Upper lobe of right lung (tissue), 1 donor: ENCODE measurements at regions not wholly inside any gene's neighbourhood (a gene's known extent, or its start where the extent isn't known, plus 50 kb on each side); places are given as distances from the start of the nearest gene placed in this dataset.

ENCODE experiments used
- ATAC-seq: fragments of 200-7000 bp; cut with Tn5 transposase; one replicate; pipeline ENCODE4 v1.9.1; 2020; ENCODE audit warnings: mild to moderate bottlenecking, moderate library complexity
- DNase-seq: peaks from one replicate; pipeline ENCODE4 v3.0.0-alpha.2; 2020
- H3K27ac ChIP-seq: fragments of 200-600 bp; one replicate; pipeline ENCODE4 v1.8.0; 2022
- H3K27me3 ChIP-seq: fragments of 200-600 bp; one replicate; pipeline ENCODE4 v1.8.0; 2022; ENCODE audit warnings: mild to moderate bottlenecking
- H3K36me3 ChIP-seq: fragments of 200-600 bp; one replicate; pipeline ENCODE4 v1.8.0; 2022
- H3K4me1 ChIP-seq: fragments of 200-600 bp; one replicate; pipeline ENCODE4 v1.8.0; 2022
- H3K4me3 ChIP-seq: fragments of 200-600 bp; one replicate; pipeline ENCODE4 v1.8.0; 2022; ENCODE audit warnings: mild to moderate bottlenecking
- H3K9me3 ChIP-seq: fragments of 200-600 bp; one replicate; pipeline ENCODE4 v1.8.0; 2022
- CTCF ChIP-seq: fragments of 200-600 bp; IDR thresholded peaks from one replicate; pipeline ENCODE4 v1.8.0; 2022; ENCODE audit warnings: antibody characterized with exemption
- intact Hi-C: fragments of 100-400 bp; cut with DNase I; formaldehyde crosslinking; loops from one replicate; pipeline ENCODE4 v1.11.0; 2022
- donor health status: DM: no; HTN: yes; CAD: no; lungs with severe emphysema.

- H3K27ac ChIP-seq: peak overlapping the region; percentile 75
- H3K4me1 ChIP-seq: peaks cover 29% of the 10 kb centered on the region
- DNase-seq (peak; percentile 73), ATAC-seq (peak; percentile 76)
- no peaks in the 10 kb centered on the region for H3K36me3 ChIP-seq
- H3K27me3 ChIP-seq: no peaks in the 10 kb centered on the region
- no peak for TF ChIP-seq CTCF
- no peaks in the 10 kb centered on the region for H3K9me3 ChIP-seq
- intact Hi-C loops: no loop called here
- H3K4me3 ChIP-seq: no peak overlapping the region
These were observed 71.8 kb upstream of the CD180 start for GRCh38 chr5:67268231-67269021.

- Histone ChIP-seq H3K4me1 (peaks cover 29% of the 10 kb centered on the region), H3K4me3 (no peak overlapping the region), H3K36me3 (no peaks in the 10 kb centered on the region), H3K27me3 (no peaks in the 10 kb centered on the region), H3K9me3 (no peaks in the 10 kb centered on the region), H3K27ac (peak overlapping the region; percentile 75)
- DNase-seq (no peak), ATAC-seq (peak; percentile 50)
- TF ChIP-seq CTCF: no peak
- intact Hi-C loops: no loop called here
These were observed 71.1 kb upstream of the CD180 start for GRCh38 chr5:67267512-67268216.

GRCh38 chr5:67266654-67267350 is 70.2 kb upstream of the CD180 start:
- Histone ChIP-seq H3K9me3 (no peaks in the 10 kb centered on the region), H3K4me3 (no peak overlapping the region), H3K36me3 (no peaks in the 10 kb centered on the region), H3K27ac (peak overlapping the region; percentile 75), H3K27me3 (no peaks in the 10 kb centered on the region), H3K4me1 (peaks cover 29% of the 10 kb centered on the region)
- no peak for TF ChIP-seq CTCF
- no peak for ATAC-seq
- intact Hi-C loops: no loop called here
- no peak for DNase-seq

- DNase-seq: no peak
- Histone ChIP-seq H3K4me1 (peaks cover 29% of the 10 kb centered on the region), H3K36me3 (no peaks in the 10 kb centered on the region), H3K27me3 (no peaks in the 10 kb centered on the region), H3K4me3 (no peak overlapping the region), H3K27ac (no peak overlapping the region), H3K9me3 (no peaks in the 10 kb centered on the region)
- intact Hi-C loops: no loop called here
- no peak for ATAC-seq
- no peak for TF ChIP-seq CTCF
These were observed 69.4 kb upstream of the CD180 start for GRCh38 chr5:67265951-67266350.

- DNase-seq: no peak
- Histone ChIP-seq H3K4me3 (no peak overlapping the region), H3K27me3 (no peaks in the 10 kb centered on the region), H3K9me3 (no peaks in the 10 kb centered on the region), H3K27ac (no peak overlapping the region), H3K4me1 (peaks cover 17% of the 10 kb centered on the region), H3K36me3 (no peaks in the 10 kb centered on the region)
- intact Hi-C loops: no loop called here
- ATAC-seq: no peak
- TF ChIP-seq CTCF: no peak
These were observed 67.2 kb upstream of the CD180 start for GRCh38 chr5:67263656-67264408.
